Endodermal cell (in vitro differentiated cells): ENCODE measurements at regions not wholly inside any gene's neighbourhood (a gene's known extent, or its start where the extent isn't known, plus 50 kb on each side); places are given as distances from the start of the nearest gene placed in this dataset.

Source experiments
- DNase-seq: peaks from one replicate; pipeline ENCODE4 v3.0.0-alpha.2; 2017
- H3K27ac ChIP-seq: 2 replicates; pipeline ENCODE4 v1.5.1; 2013; ENCODE audit warnings: mild to moderate bottlenecking, low read depth, low read length, moderate library complexity
- H3K27me3 ChIP-seq: 2 replicates; pipeline ENCODE4 v1.6.1; 2013; ENCODE audit warnings: mild to moderate bottlenecking, low read length, moderate library complexity; ENCODE audit not compliant: insufficient read depth, control insufficient read depth, poor library complexity, severe bottlenecking
- H3K36me3 ChIP-seq: 2 replicates; pipeline ENCODE4 v1.7.0; 2013; ENCODE audit warnings: mild to moderate bottlenecking, low read length, moderate library complexity; ENCODE audit not compliant: control insufficient read depth, insufficient read depth
- H3K4me1 ChIP-seq: one replicate; pipeline ENCODE4 v1.7.0; 2013; ENCODE audit warnings: low read length; ENCODE audit not compliant: control insufficient read depth, insufficient read depth
- H3K4me3 ChIP-seq: 2 replicates; pipeline ENCODE4 v1.5.1; 2013; ENCODE audit warnings: mild to moderate bottlenecking, low read length, moderate library complexity
- H3K9ac ChIP-seq: 2 replicates; pipeline ENCODE4 v1.6.1; 2013; ENCODE audit warnings: mild to moderate bottlenecking, low read length, moderate library complexity; ENCODE audit not compliant: poor library complexity, severe bottlenecking; ENCODE audit errors: extremely low read depth
- H3K9me3 ChIP-seq: 2 replicates; pipeline ENCODE4 v1.6.1; 2013; ENCODE audit warnings: mild to moderate bottlenecking, low read length, moderate library complexity; ENCODE audit not compliant: control insufficient read depth
- H3K27ac Mint-ChIP-seq: 2 replicates; pipeline ENCODE4 v1.8.0; 2020; ENCODE audit warnings: mixed read lengths
- H3K27me3 Mint-ChIP-seq: 2 replicates; pipeline ENCODE4 v1.8.0; 2021; ENCODE audit warnings: mild to moderate bottlenecking, mixed read lengths; ENCODE audit not compliant: insufficient read depth
- H3K36me3 Mint-ChIP-seq: 2 replicates; pipeline ENCODE4 v1.8.0; 2020; ENCODE audit warnings: low read depth, mixed read lengths
- H3K4me1 Mint-ChIP-seq: 2 replicates; pipeline ENCODE4 v1.8.0; 2020; ENCODE audit warnings: mixed read lengths
- H3K4me3 Mint-ChIP-seq: 2 replicates; pipeline ENCODE4 v1.8.0; 2020; ENCODE audit warnings: mild to moderate bottlenecking, moderate library complexity, mixed read lengths
- H3K9me3 Mint-ChIP-seq: 2 replicates; pipeline ENCODE4 v1.8.0; 2020; ENCODE audit warnings: mild to moderate bottlenecking, mixed read lengths
- WGBS, 2 experiments: methylation state at CpG; one replicate each; pipeline versions ENCODE4 v1.1.5 to v1.1.7; 2013; ENCODE audit warnings: missing lambda C conversion rate in 2 of 2, mixed read lengths in 1 of 2; ENCODE audit not compliant: insufficient coverage in 1 of 2, insufficient read length in 1 of 2; 5-methylcytosine and 5-hydroxymethylcytosine counted together
- TF ChIP-seq, protein P1 (sequence below): fragments of 200-600 bp; sonication (generic); conservative IDR thresholded peaks from 2 replicates; pipeline ENCODE4 v1.5.0; 2021; ENCODE audit warnings: antibody characterized with exemption, mild to moderate bottlenecking

DNA sequence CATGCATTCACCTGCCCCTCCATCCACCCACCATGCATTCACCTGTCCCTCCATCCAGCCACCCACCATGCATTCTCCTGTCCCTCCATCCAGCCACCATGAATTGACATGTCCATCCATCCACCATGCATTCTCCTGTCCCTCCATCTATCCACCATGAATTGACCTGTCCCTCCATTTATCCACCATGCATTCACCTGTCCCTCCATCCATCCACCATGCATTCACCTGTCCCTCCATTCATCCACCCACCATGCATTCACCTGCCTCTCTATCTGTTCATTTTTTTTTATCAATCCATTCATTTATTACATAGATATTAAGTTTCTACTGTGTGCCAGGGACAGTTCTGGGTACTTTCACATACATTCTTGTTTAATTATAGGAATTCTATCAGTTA is 69.2 kb downstream of the MYCN start:
- Mint-ChIP-seq H3K27me3 (peaks cover 28% of the 10 kb centered on the region), H3K4me1 (peaks cover 14% of the 10 kb centered on the region)
- TF ChIP-seq, protein P1, sequence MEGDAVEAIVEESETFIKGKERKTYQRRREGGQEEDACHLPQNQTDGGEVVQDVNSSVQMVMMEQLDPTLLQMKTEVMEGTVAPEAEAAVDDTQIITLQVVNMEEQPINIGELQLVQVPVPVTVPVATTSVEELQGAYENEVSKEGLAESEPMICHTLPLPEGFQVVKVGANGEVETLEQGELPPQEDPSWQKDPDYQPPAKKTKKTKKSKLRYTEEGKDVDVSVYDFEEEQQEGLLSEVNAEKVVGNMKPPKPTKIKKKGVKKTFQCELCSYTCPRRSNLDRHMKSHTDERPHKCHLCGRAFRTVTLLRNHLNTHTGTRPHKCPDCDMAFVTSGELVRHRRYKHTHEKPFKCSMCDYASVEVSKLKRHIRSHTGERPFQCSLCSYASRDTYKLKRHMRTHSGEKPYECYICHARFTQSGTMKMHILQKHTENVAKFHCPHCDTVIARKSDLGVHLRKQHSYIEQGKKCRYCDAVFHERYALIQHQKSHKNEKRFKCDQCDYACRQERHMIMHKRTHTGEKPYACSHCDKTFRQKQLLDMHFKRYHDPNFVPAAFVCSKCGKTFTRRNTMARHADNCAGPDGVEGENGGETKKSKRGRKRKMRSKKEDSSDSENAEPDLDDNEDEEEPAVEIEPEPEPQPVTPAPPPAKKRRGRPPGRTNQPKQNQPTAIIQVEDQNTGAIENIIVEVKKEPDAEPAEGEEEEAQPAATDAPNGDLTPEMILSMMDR = no peak

DNA sequence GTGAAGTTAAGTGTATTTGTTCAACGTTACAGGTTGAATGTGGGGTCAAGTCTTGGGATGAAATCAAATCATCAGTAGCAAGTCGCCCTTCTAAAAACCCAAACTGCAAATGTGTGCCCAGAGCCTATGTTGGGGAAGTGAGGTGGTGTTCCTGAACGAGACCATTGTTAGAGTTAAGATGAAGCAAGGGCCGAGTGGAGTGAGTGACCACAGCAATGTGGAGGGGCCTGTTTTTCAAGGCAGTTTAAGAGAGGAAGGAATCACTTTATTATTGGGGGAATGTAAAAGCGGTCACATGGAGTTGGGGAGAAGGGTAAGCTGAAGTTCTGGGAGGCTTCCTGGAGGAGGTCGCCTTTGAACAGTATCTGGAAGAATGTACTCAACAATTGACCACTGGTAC is 68.5 kb downstream of the MYCN start:
- Histone ChIP-seq H3K27ac (no peak overlapping the region), H3K27me3 (peaks cover 6% of the 10 kb centered on the region), H3K4me1 (no peaks in the 10 kb centered on the region), H3K4me3 (no peak overlapping the region), H3K9ac (no peak overlapping the region), H3K9me3 (no peaks in the 10 kb centered on the region), H3K36me3 (no peaks in the 10 kb centered on the region)
- DNase-seq = no peak
- no peak overlapping the region for H3K4me3 Mint-ChIP-seq
- WGBS, 2 experiments = 95 to 100% methylated on average over 4 to 6 of the region's 6 CpGs
- H3K27ac Mint-ChIP-seq = no peak overlapping the region
- peaks cover 23% of the 10 kb centered on the region for H3K27me3 Mint-ChIP-seq
- H3K36me3 Mint-ChIP-seq = no peaks in the 10 kb centered on the region
- peaks cover 14% of the 10 kb centered on the region for H3K4me1 Mint-ChIP-seq
- no peaks in the 10 kb centered on the region for H3K9me3 Mint-ChIP-seq
- TF ChIP-seq, protein P1 = no peak

More for the DNA sequence above, 69.2 kb downstream of the MYCN start:
- no peak overlapping the region for H3K27ac ChIP-seq
- Mint-ChIP-seq H3K27ac (no peak overlapping the region), H3K36me3 (no peaks in the 10 kb centered on the region), H3K9me3 (no peaks in the 10 kb centered on the region), H3K4me3 (no peak overlapping the region)
- no peaks in the 10 kb centered on the region for H3K36me3 ChIP-seq
- no peaks in the 10 kb centered on the region for H3K9me3 ChIP-seq
- no peaks in the 10 kb centered on the region for H3K4me1 ChIP-seq
- no peak for DNase-seq
- no peak overlapping the region for H3K9ac ChIP-seq
- H3K4me3 ChIP-seq = no peak overlapping the region
- peaks cover 6% of the 10 kb centered on the region for H3K27me3 ChIP-seq

DNA sequence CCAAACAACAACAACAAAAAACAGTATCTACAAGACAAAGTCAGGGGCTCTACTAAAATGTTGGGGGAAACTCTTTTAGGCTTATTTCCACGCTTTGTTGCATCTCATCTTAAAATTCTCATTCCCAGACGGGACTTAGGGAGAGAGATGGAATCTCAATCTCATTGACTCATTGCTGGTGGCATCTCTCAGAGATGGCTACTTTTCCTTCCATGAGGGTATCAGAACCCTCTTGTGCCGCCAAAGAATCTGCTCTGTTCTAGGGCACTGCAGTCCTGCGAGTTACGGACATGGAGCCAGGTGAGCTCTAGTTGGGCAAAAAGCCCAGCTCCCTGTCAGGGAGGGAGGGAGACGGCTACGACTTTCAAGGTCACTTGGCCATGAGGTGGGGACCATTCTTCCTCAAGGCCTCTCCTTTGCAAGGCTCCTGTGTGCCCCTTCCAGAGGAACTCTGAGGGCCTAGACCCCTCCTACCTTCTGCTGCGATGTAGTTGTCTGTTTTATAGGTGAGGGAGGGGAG is 68.0 kb downstream of the MYCN start:
- no peak overlapping the region for H3K27ac Mint-ChIP-seq
- no peaks in the 10 kb centered on the region for H3K9me3 ChIP-seq
- H3K4me1 ChIP-seq = no peaks in the 10 kb centered on the region
- TF ChIP-seq, protein P1 = no peak
- DNase-seq = no peak
- no peaks in the 10 kb centered on the region for H3K9me3 Mint-ChIP-seq
- peaks cover 1% of the 10 kb centered on the region for H3K27me3 ChIP-seq
- H3K4me3 ChIP-seq = no peak overlapping the region
- WGBS, 2 experiments = 83% methylated on average over 7 to 8 of the region's 8 CpGs
- H3K27ac ChIP-seq = no peak overlapping the region
- peaks cover 10% of the 10 kb centered on the region for H3K4me1 Mint-ChIP-seq
- H3K27me3 Mint-ChIP-seq = peaks cover 18% of the 10 kb centered on the region
- H3K36me3 ChIP-seq = no peaks in the 10 kb centered on the region
- no peaks in the 10 kb centered on the region for H3K36me3 Mint-ChIP-seq
- no peak overlapping the region for H3K4me3 Mint-ChIP-seq
- H3K9ac ChIP-seq = no peak overlapping the region
